ENCODE measurements at regions not wholly inside any gene's neighbourhood (a gene's known extent, or its start where the extent isn't known, plus 50 kb on each side); places are given as distances from the start of the nearest gene placed in this dataset.

GRCh38 chr3:187914231-187914630 lies 169.0 kb upstream of the BCL6 start:
- Histone ChIP-seq H3K79me2 (ENCODE audit: insufficient read depth) (no peaks in the 10 kb centered on the region), H4K20me1 (ENCODE audit: insufficient read depth) (no peaks in the 10 kb centered on the region), H3K4me1 (ENCODE audit: control insufficient read depth in 1 of 2, insufficient read depth in 2 of 2, low read depth in 1 of 2, low read length in 1 of 2) (peaks cover 0 to 4% of the 10 kb centered on the region in 2 experiments; a peak in 2 of 4 replicates), H3K4me2 (no peak overlapping the region), H3K27ac (ENCODE audit: low read depth in 2 of 2, low read length in 1 of 2) (no peak overlapping the region), H3K27me3 (ENCODE audit: insufficient read depth) (no peaks in the 10 kb centered on the region), H3K9me2 (no peaks in the 10 kb centered on the region), H3K9me3 (no peaks in the 10 kb centered on the region), H3F3A (replicated peaks; ENCODE audit: insufficient read depth) (no peaks in the 10 kb centered on the region), H3K9ac (no peak overlapping the region), H3K4me3 (ENCODE audit: low read depth in 2 of 2, low read length in 1 of 2) (no peak overlapping the region), H2AFZ (ENCODE audit: low read depth) (no peak overlapping the region), H3K36me3 (replicated peaks in 1 of 2; ENCODE audit: control insufficient read depth in 1 of 2, insufficient read depth in 2 of 2, low read length in 1 of 2) (no peaks in the 10 kb centered on the region)
- ChIA-PET POLR2A (no interaction called here), CTCF (no interaction called here)
- DNase-seq, result no peak
- TF ChIP-seq RCOR1 (IDR thresholded peaks at IDR 0.05; ENCODE audit: low read length) (no peak), YY1 (IDR thresholded peaks at IDR 0.05; ENCODE audit: low read depth) (no peak)
- WGBS (ENCODE audit: low lambda C conversion rate), result 40% methylated on average over 7 of the region's 7 CpGs

GRCh38 chr3:187916072-187916471 lies 170.8 kb upstream of the BCL6 start:
- Histone ChIP-seq H4K20me1 (ENCODE audit: insufficient read depth) (no peaks in the 10 kb centered on the region), H3K36me3 (replicated peaks in 1 of 2; ENCODE audit: control insufficient read depth in 1 of 2, insufficient read depth in 2 of 2, low read length in 1 of 2) (no peaks in the 10 kb centered on the region), H3K9me2 (no peaks in the 10 kb centered on the region), H3F3A (replicated peaks; ENCODE audit: insufficient read depth) (no peaks in the 10 kb centered on the region), H3K9me3 (no peaks in the 10 kb centered on the region), H3K79me2 (ENCODE audit: insufficient read depth) (no peaks in the 10 kb centered on the region), H2AFZ (ENCODE audit: low read depth) (peak overlapping the region; percentile 43), H3K4me2 (no peak overlapping the region), H3K4me1 (ENCODE audit: control insufficient read depth in 1 of 2, insufficient read depth in 2 of 2, low read depth in 1 of 2, low read length in 1 of 2) (peaks cover 0 to 1% of the 10 kb centered on the region in 2 experiments; a peak in 1 of 4 replicates), H3K4me3 (ENCODE audit: low read depth in 2 of 2, low read length in 1 of 2) (no peak overlapping the region), H3K27ac (ENCODE audit: low read depth in 2 of 2, low read length in 1 of 2) (no peak overlapping the region), H3K27me3 (ENCODE audit: insufficient read depth) (no peaks in the 10 kb centered on the region), H3K9ac (no peak overlapping the region)
- no peak for TF ChIP-seq EP300 (IDR thresholded peaks at IDR 0.05; ENCODE audit: borderline replicate concordance in 1 of 2, low read depth in 1 of 2, low read length in 1 of 2)
- TF ChIP-seq CTCF (IDR thresholded peaks at IDR 0.05), result no peak
- no peak for TF ChIP-seq FOSL2 (IDR thresholded peaks at IDR 0.05; ENCODE audit: borderline replicate concordance, low read depth)
- no peak for TF ChIP-seq GABPA (IDR thresholded peaks at IDR 0.05; ENCODE audit: low read depth)
- no peak for TF ChIP-seq EZH2phosphoT487 (IDR thresholded peaks at IDR 0.05; ENCODE audit: borderline replicate concordance, low read depth)
- no peak for TF ChIP-seq SIN3A (IDR thresholded peaks at IDR 0.05; ENCODE audit: borderline replicate concordance, low read depth, low read length)
- TF ChIP-seq GATA2 (CRISPR knock-in tag; IDR thresholded peaks at IDR 0.05), result no peak
- TF ChIP-seq RFX5 (IDR thresholded peaks at IDR 0.05; ENCODE audit: low read length), result no peak
- no peak for TF ChIP-seq CHD2 (IDR thresholded peaks at IDR 0.05; ENCODE audit: low read length, partially characterized antibody)
- no peak for TF ChIP-seq RAD21 (IDR thresholded peaks at IDR 0.05; ENCODE audit: low read length)
- no peak for DNase-seq
- ChIA-PET POLR2A (no interaction called here), CTCF (no interaction called here)
- 33% methylated on average over 2 of the region's 2 CpGs for WGBS (ENCODE audit: low lambda C conversion rate)

Measured in SK-N-SH (cell line).